B cell (primary cell): ENCODE measurements at regions not wholly inside any gene's neighbourhood (a gene's known extent, or its start where the extent isn't known, plus 50 kb on each side); places are given as distances from the start of the nearest gene placed in this dataset.

ENCODE experiments used
- ATAC-seq: fragments of 200-7000 bp; cut with Tn5 transposase; one replicate; pipeline ENCODE4 v1.10.0; 2021; ENCODE audit warnings: low read depth, mild to moderate bottlenecking, moderate number of reproducible peaks, moderate library complexity
- CTCF ChIA-PET: fragments of 350-600 bp; sonication (Branson Sonifier 250); formaldehyde crosslinking; loops from one replicate; lab custom pipeline; 2021; ENCODE audit warnings: antibody characterized with exemption, inconsistent platforms; lab: Charles Lee
- POLR2A ChIA-PET: fragments of 350-600 bp; sonication (Branson Sonifier 250); formaldehyde crosslinking; loops from one replicate; lab custom pipeline; 2021; ENCODE audit warnings: antibody characterized with exemption; lab: Charles Lee
- DNase-seq: peaks from one replicate; pipeline ENCODE4 v3.0.0; 2013
- H2AFZ ChIP-seq: 2 replicates; pipeline ENCODE4 v1.6.1; 2012; ENCODE audit warnings: mild to moderate bottlenecking, low read depth, low read length; ENCODE audit not compliant: insufficient read depth, poor library complexity, severe bottlenecking
- H3K27ac ChIP-seq, 2 donors: 1 replicate in 1 of 2; 2 replicates in 1 of 2; pipeline ENCODE4 v1.5.1; 2012 to 2013; ENCODE audit warnings: low read length in 2 of 2, mild to moderate bottlenecking in 2 of 2, moderate library complexity in 1 of 2
- H3K27me3 ChIP-seq, 4 experiments: fragments of 200-600 bp in 1 of 4; sonication (generic) in 1 of 4; replicated peaks in 1 of 4; 1 replicate in 2 of 4; 2 replicates in 2 of 4; pipeline versions ENCODE4 v1.6.1 to v1.7.0; 2013 to 2016; ENCODE audit warnings: low read length in 3 of 4, mild to moderate bottlenecking in 2 of 4, mixed read lengths in 1 of 4, moderate library complexity in 1 of 4; ENCODE audit not compliant: insufficient read depth in 4 of 4, control insufficient read depth in 3 of 4; ENCODE audit errors: control extremely low read depth in 1 of 4
- H3K36me3 ChIP-seq, 2 experiments: replicated peaks in 1 of 2; 1 replicate in 1 of 2; 2 replicates in 1 of 2; pipeline versions ENCODE4 v1.6.1 to v1.7.1; 2013; ENCODE audit warnings: low read length in 1 of 2; ENCODE audit not compliant: insufficient read depth in 2 of 2, control insufficient read depth in 1 of 2; ENCODE audit errors: control extremely low read depth in 1 of 2, extremely low read depth in 1 of 2
- H3K4me1 ChIP-seq, 2 donors: fragments of 200-600 bp in 1 of 2; sonication (generic) in 1 of 2; 1 replicate in 1 of 2; 2 replicates in 1 of 2; pipeline versions ENCODE4 v1.5.1 to v1.6.1; 2013 to 2017; ENCODE audit warnings: low read length in 2 of 2; ENCODE audit not compliant: control insufficient read depth in 2 of 2, insufficient read depth in 2 of 2
- H3K4me2 ChIP-seq: replicated peaks from 2 replicates; pipeline ENCODE3; 2012; ENCODE audit warnings: mild to moderate bottlenecking, low read depth, low read length; ENCODE audit not compliant: poor library complexity, severe bottlenecking
- H3K4me3 ChIP-seq, 5 experiments: fragments of 200-600 bp in 1 of 5; sonication (generic) in 1 of 5; 1 replicate in 3 of 5; 2 replicates in 2 of 5; pipeline versions ENCODE4 v1.5.1 to v1.7.0; 2011 to 2016; ENCODE audit warnings: low read length in 4 of 5, mild to moderate bottlenecking in 4 of 5, low read depth in 2 of 5, control low read depth in 1 of 5, moderate library complexity in 1 of 5; ENCODE audit not compliant: insufficient read depth in 1 of 5; ENCODE audit errors: control extremely low read depth in 1 of 5, extremely low read depth in 1 of 5
- H3K79me2 ChIP-seq: fragments of 200-600 bp; sonication (generic); one replicate; pipeline ENCODE4 v1.6.0; 2016; ENCODE audit warnings: low read length; ENCODE audit not compliant: control insufficient read depth, insufficient read depth
- H3K9ac ChIP-seq: fragments of 200-600 bp; sonication (generic); 2 replicates; pipeline ENCODE4 v1.6.1; 2017; ENCODE audit warnings: mild to moderate bottlenecking, low read length, moderate library complexity
- H3K9me3 ChIP-seq, 3 donors: one replicate each; pipeline versions ENCODE4 v1.6.1 to v1.7.1; 2013; ENCODE audit warnings: low read length in 2 of 3; ENCODE audit not compliant: control insufficient read depth in 2 of 3, insufficient read depth in 1 of 3; ENCODE audit errors: control extremely low read depth in 1 of 3
- H4K20me1 ChIP-seq: 2 replicates; pipeline ENCODE4 v1.6.0; 2012; ENCODE audit warnings: mild to moderate bottlenecking, low read length; ENCODE audit not compliant: insufficient read depth, control insufficient read depth, poor library complexity, severe bottlenecking
- H3K27ac Mint-ChIP-seq: one replicate; pipeline ENCODE4 v1.8.0; 2021; ENCODE audit warnings: mixed read lengths
- H3K27me3 Mint-ChIP-seq: one replicate; pipeline ENCODE4 v1.8.0; 2021; ENCODE audit warnings: mixed read lengths
- H3K4me1 Mint-ChIP-seq: one replicate; pipeline ENCODE4 v1.8.0; 2021; ENCODE audit warnings: mixed read lengths
- H3K4me3 Mint-ChIP-seq: one replicate; pipeline ENCODE4 v1.8.0; 2021; ENCODE audit warnings: mixed read lengths
- H3K9me3 Mint-ChIP-seq: one replicate; pipeline ENCODE4 v1.8.0; 2022; ENCODE audit warnings: mixed read lengths; ENCODE audit not compliant: insufficient read depth
- EZH2 ChIP-seq: IDR thresholded peaks from 2 replicates; pipeline ENCODE4 v1.6.1; 2012; ENCODE audit warnings: borderline replicate concordance, low read depth, mild to moderate bottlenecking, moderate library complexity, low read length; ENCODE audit not compliant: insufficient read depth, poor library complexity, severe bottlenecking
- WGBS: methylation state at CpG from one replicate; pipeline ENCODE4 v1.1.5; 2013; ENCODE audit warnings: missing lambda C conversion rate; ENCODE audit not compliant: insufficient coverage; 5-methylcytosine and 5-hydroxymethylcytosine counted together
- intact Hi-C: fragments of 100-400 bp; cut with micrococcal nuclease; formaldehyde crosslinking; loops from one replicate; pipeline ENCODE4 v1.10.0; 2022
- TF ChIP-seq, protein P1 (sequence below): fragments of 200-600 bp; IDR thresholded peaks from one replicate; pipeline ENCODE4 v1.8.0; 2022; ENCODE audit warnings: antibody characterized with exemption, mild to moderate bottlenecking

DNA sequence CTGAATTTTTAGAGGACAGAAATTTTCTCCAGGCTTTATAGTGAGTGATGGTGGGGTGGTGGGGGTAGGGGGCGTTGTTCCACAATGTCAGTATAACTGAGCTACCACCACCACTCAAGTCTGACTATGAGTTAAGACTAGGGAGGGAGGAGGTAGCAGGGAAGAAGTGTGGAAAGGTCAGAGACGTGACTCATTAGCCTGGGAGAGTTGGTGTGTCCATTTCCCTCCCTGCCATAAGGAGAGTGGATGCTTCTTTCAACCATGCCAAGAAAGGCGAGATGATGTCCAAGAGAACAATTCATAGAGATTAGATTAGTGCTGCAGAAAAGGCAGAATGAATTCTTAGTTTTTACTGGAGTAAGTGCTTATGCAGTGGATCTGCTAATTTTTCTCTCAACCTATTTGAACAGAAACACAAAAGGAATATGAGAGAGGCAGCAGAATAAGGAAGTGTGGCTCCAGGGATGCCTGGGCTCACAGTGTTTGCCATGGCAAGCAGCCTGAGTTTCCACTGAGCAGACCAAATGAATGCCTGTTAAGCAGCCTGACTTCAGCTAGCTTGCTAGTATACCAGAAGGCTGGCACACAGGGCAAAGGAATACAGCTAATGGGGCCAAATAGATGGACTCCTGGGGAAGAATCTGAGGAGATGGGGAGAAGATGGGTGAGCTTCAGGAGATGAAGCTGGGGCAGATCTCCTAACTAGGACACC is 708.9 kb downstream of the NTRK3 start:
- no peaks in the 10 kb centered on the region for H3K27me3 Mint-ChIP-seq
- ChIA-PET POLR2A (no interaction called here), CTCF (no interaction called here)
- DNase-seq (no peak), ATAC-seq (no peak)
- Histone ChIP-seq H3K4me2 (no peak overlapping the region), H3K79me2 (no peaks in the 10 kb centered on the region), H2AFZ (no peak overlapping the region), H4K20me1 (no peaks in the 10 kb centered on the region), H3K36me3 (no peaks in the 10 kb centered on the region), H3K4me3 (no peak overlapping the region), H3K27ac (no peak overlapping the region), H3K4me1 (no peaks in the 10 kb centered on the region), H3K9me3 (no peaks in the 10 kb centered on the region), H3K27me3 (no peaks in the 10 kb centered on the region), H3K9ac (no peak overlapping the region)
- peaks cover 4% of the 10 kb centered on the region for H3K9me3 Mint-ChIP-seq
- TF ChIP-seq EZH2: no peak
- TF ChIP-seq, protein P1, sequence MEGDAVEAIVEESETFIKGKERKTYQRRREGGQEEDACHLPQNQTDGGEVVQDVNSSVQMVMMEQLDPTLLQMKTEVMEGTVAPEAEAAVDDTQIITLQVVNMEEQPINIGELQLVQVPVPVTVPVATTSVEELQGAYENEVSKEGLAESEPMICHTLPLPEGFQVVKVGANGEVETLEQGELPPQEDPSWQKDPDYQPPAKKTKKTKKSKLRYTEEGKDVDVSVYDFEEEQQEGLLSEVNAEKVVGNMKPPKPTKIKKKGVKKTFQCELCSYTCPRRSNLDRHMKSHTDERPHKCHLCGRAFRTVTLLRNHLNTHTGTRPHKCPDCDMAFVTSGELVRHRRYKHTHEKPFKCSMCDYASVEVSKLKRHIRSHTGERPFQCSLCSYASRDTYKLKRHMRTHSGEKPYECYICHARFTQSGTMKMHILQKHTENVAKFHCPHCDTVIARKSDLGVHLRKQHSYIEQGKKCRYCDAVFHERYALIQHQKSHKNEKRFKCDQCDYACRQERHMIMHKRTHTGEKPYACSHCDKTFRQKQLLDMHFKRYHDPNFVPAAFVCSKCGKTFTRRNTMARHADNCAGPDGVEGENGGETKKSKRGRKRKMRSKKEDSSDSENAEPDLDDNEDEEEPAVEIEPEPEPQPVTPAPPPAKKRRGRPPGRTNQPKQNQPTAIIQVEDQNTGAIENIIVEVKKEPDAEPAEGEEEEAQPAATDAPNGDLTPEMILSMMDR: no peak
- no peak overlapping the region for H3K4me3 Mint-ChIP-seq
- intact Hi-C loops: no loop called here
- no peaks in the 10 kb centered on the region for H3K4me1 Mint-ChIP-seq
- WGBS: no CpG with 5 or more reads among the region's 3 CpGs
- no peak overlapping the region for H3K27ac Mint-ChIP-seq

DNA sequence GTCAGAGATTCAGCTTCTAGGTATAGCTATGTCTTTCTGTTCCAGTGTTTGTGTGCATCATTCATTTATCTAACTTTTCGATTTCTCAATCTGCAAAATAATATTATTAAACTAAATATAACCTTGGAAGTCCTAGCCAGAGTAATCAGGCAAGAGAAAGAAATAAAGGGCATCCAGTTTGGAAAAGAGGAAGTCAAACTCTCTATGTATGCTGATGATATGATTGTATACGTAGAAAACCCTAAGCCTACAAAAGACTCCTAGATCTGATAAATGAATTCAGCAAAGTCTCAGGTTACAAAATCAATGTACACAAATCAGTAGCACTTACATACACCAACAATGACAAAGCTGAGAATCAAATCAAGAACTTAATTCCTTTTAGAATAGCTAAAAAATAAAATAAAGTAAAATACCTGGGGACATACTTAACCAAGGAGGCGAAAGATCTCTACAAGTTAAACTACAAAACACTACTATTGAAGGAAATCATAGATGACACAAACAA is 718.2 kb downstream of the NTRK3 start:
- H4K20me1 ChIP-seq: no peaks in the 10 kb centered on the region
- Mint-ChIP-seq H3K4me3 (no peak overlapping the region), H3K27ac (no peak overlapping the region), H3K27me3 (no peaks in the 10 kb centered on the region), H3K9me3 (peaks cover 5% of the 10 kb centered on the region), H3K4me1 (no peaks in the 10 kb centered on the region)
- TF ChIP-seq, protein P1: no peak
- TF ChIP-seq EZH2: no peak
- intact Hi-C loops: no loop called here
- H3K9ac ChIP-seq: no peak overlapping the region
- no peak for ATAC-seq
- H3K27ac ChIP-seq: no peak overlapping the region
- H3K4me1 ChIP-seq: no peaks in the 10 kb centered on the region
- no CpG with 5 or more reads among the region's 3 CpGs for WGBS
- H3K79me2 ChIP-seq: no peaks in the 10 kb centered on the region
- no peaks in the 10 kb centered on the region for H3K36me3 ChIP-seq
- H2AFZ ChIP-seq: no peak overlapping the region
- no peaks in the 10 kb centered on the region for H3K27me3 ChIP-seq
- H3K9me3 ChIP-seq: peaks cover 0 to 4% (median 0%) of the 10 kb centered on the region in 3 donors
- DNase-seq: no peak
- no peak overlapping the region for H3K4me2 ChIP-seq
- ChIA-PET POLR2A (no interaction called here), CTCF (no interaction called here)
- H3K4me3 ChIP-seq: no peak overlapping the region
